H1 (cell line): ENCODE measurements at regions not wholly inside any gene's neighbourhood (a gene's known extent, or its start where the extent isn't known, plus 50 kb on each side); places are given as distances from the start of the nearest gene placed in this dataset.

Source experiments
- CTCF ChIA-PET: fragments of 300-600 bp; sonication (Branson Sonifier 250); formaldehyde crosslinking; loops from one replicate; lab custom pipeline; 2021; ENCODE audit not compliant: partially characterized antibody; lab: Charles Lee
- POLR2A ChIA-PET: fragments of 300-600 bp; sonication (Branson Sonifier 250); formaldehyde crosslinking; loops from one replicate; lab custom pipeline; 2021; ENCODE audit warnings: inconsistent platforms; ENCODE audit not compliant: partially characterized antibody; lab: Charles Lee
- DNase-seq, 2 experiments: peaks; one replicate each; pipeline versions ENCODE4 v3.0.0 to v3.0.0-alpha.2; 2010 to 2022; ENCODE audit warnings: low spot score in 2 of 2, low read depth in 1 of 2, mixed read lengths in 1 of 2
- FAIRE-seq: peaks from 2 replicates; lab custom pipeline; 2011; peaks lifted over from hg19 to GRCh38; lab: Jason Lieb, UNC
- H2AFZ ChIP-seq: 2 replicates; pipeline ENCODE4 v1.8.1; 2012; ENCODE audit warnings: low read length, inconsistent platforms
- H2AK5ac ChIP-seq: 2 replicates; pipeline ENCODE4 v1.6.1; 2013; ENCODE audit warnings: low read depth, low read length
- H2BK120ac ChIP-seq: replicated peaks from 2 replicates; pipeline ENCODE3; 2013; ENCODE audit warnings: low read depth, low read length, inconsistent platforms
- H2BK12ac ChIP-seq: 2 replicates; pipeline ENCODE4 v1.6.1; 2013; ENCODE audit warnings: low read depth, low read length
- H2BK15ac ChIP-seq: 2 replicates; pipeline ENCODE4 v1.6.1; 2013; ENCODE audit warnings: low read length
- H2BK20ac ChIP-seq: 2 replicates; pipeline ENCODE4 v1.6.1; 2013; ENCODE audit warnings: low read length
- H2BK5ac ChIP-seq: 2 replicates; pipeline ENCODE4 v1.6.1; 2013; ENCODE audit warnings: low read depth, low read length
- H3K14ac ChIP-seq: 2 replicates; pipeline ENCODE4 v1.6.1; 2013; ENCODE audit warnings: inconsistent platforms; ENCODE audit not compliant: insufficient read length
- H3K18ac ChIP-seq: 2 replicates; pipeline ENCODE4 v1.6.1; 2013; ENCODE audit warnings: low read length; ENCODE audit errors: extremely low read depth
- H3K23ac ChIP-seq: 2 replicates; pipeline ENCODE4 v1.6.1; 2013; ENCODE audit warnings: inconsistent platforms; ENCODE audit not compliant: insufficient read length
- H3K23me2 ChIP-seq: 2 replicates; pipeline ENCODE4 v1.6.1; 2013; ENCODE audit warnings: low read depth, low read length
- H3K27ac ChIP-seq: 2 replicates; pipeline ENCODE4 v1.6.1; 2011; ENCODE audit warnings: low read depth, low read length, inconsistent platforms
- H3K27me3 ChIP-seq, 4 experiments: replicated peaks in 1 of 4; 1 replicate in 1 of 4; 2 replicates in 3 of 4; pipeline versions ENCODE4 v1.6.1 to v1.8.1; 2011 to 2013; ENCODE audit warnings: low read length in 3 of 4, mild to moderate bottlenecking in 3 of 4, inconsistent platforms in 2 of 4, mixed read lengths in 2 of 4, moderate library complexity in 1 of 4; ENCODE audit not compliant: control insufficient read depth in 3 of 4, insufficient read depth in 3 of 4; ENCODE audit errors: extremely low read depth in 1 of 4
- H3K36me3 ChIP-seq, 4 experiments: 2 replicates each; pipeline versions ENCODE4 v1.6.1 to v1.8.1; 2011 to 2013; ENCODE audit warnings: mild to moderate bottlenecking in 4 of 4, low read length in 3 of 4, moderate library complexity in 2 of 4, control low read depth in 1 of 4, inconsistent platforms in 1 of 4; ENCODE audit not compliant: insufficient read depth in 4 of 4, control insufficient read depth in 2 of 4
- H3K4ac ChIP-seq: replicated peaks from 2 replicates; pipeline ENCODE3; 2013; ENCODE audit warnings: low read length, low read depth, mixed read lengths, inconsistent platforms; ENCODE audit not compliant: insufficient read length
- H3K4me1 ChIP-seq, 4 experiments: replicated peaks in 1 of 4; 1 replicate in 1 of 4; 2 replicates in 3 of 4; pipeline versions ENCODE4 v1.6.1 to v1.8.1; 2011 to 2013; ENCODE audit warnings: low read length in 3 of 4, inconsistent platforms in 2 of 4, mixed read lengths in 1 of 4; ENCODE audit not compliant: insufficient read depth in 4 of 4, control insufficient read depth in 3 of 4
- H3K4me2 ChIP-seq, 2 experiments: 2 replicates each; pipeline versions ENCODE4 v1.6.1 to v1.8.1; 2011 to 2013; ENCODE audit warnings: low read depth in 2 of 2, low read length in 2 of 2, control low read depth in 1 of 2, inconsistent platforms in 1 of 2, mild to moderate bottlenecking in 1 of 2; ENCODE audit not compliant: insufficient read depth in 1 of 2
- H3K4me3 ChIP-seq, 4 experiments: fragments of 200-600, 300-600 bp in 1 of 4; sonication (generic), shearing (Covaris generic), sonication (Bioruptor Twin) in 1 of 4; 2 replicates each; pipeline versions ENCODE4 v1.5.1 to v1.8.1; 2011 to 2016; ENCODE audit warnings: low read length in 4 of 4, low read depth in 3 of 4, control low read depth in 2 of 4, inconsistent platforms in 2 of 4, mild to moderate bottlenecking in 2 of 4, mixed read lengths in 1 of 4, moderate library complexity in 1 of 4; ENCODE audit not compliant: insufficient read depth in 2 of 4; ENCODE audit errors: extremely low read depth in 1 of 4
- H3K56ac ChIP-seq: replicated peaks from 2 replicates; pipeline ENCODE3; 2013; ENCODE audit warnings: low read depth, mild to moderate bottlenecking, mixed read lengths, low read length, inconsistent platforms; ENCODE audit not compliant: insufficient read length
- H3K79me1 ChIP-seq: 2 replicates; pipeline ENCODE4 v1.6.1; 2013; ENCODE audit warnings: low read depth, low read length, control low read depth
- H3K79me2 ChIP-seq, 2 experiments: 2 replicates each; pipeline versions ENCODE4 v1.6.1 to v1.8.1; 2012 to 2013; ENCODE audit warnings: low read length in 2 of 2, mild to moderate bottlenecking in 2 of 2, inconsistent platforms in 1 of 2; ENCODE audit not compliant: insufficient read depth in 2 of 2, control insufficient read depth in 1 of 2
- H3K9ac ChIP-seq, 4 experiments: replicated peaks in 1 of 4; 1 replicate in 1 of 4; 2 replicates in 3 of 4; pipeline versions ENCODE4 v1.6.1 to v1.8.1; 2011 to 2013; ENCODE audit warnings: low read depth in 3 of 4, low read length in 3 of 4, control low read depth in 2 of 4, mild to moderate bottlenecking in 2 of 4, moderate library complexity in 2 of 4, inconsistent platforms in 1 of 4; ENCODE audit errors: extremely low read depth in 1 of 4
- H3K9me3 ChIP-seq, 2 experiments: 2 replicates each; pipeline versions ENCODE4 v1.6.1 to v1.8.1; 2012 to 2013; ENCODE audit warnings: mild to moderate bottlenecking in 2 of 2, moderate library complexity in 2 of 2, control low read depth in 1 of 2, inconsistent platforms in 1 of 2, low read depth in 1 of 2, low read length in 1 of 2, mixed read lengths in 1 of 2; ENCODE audit not compliant: insufficient read depth in 2 of 2
- H4K20me1 ChIP-seq, 2 experiments: replicated peaks in 1 of 2; 2 replicates each; pipeline versions ENCODE3 to v1.8.1; 2011 to 2013; ENCODE audit warnings: inconsistent platforms in 2 of 2, low read length in 2 of 2, mild to moderate bottlenecking in 1 of 2; ENCODE audit not compliant: insufficient read depth in 2 of 2, control insufficient read depth in 1 of 2
- H4K5ac ChIP-seq: 2 replicates; pipeline ENCODE4 v1.6.1; 2013; ENCODE audit warnings: low read length, low read depth, mixed read lengths, inconsistent platforms; ENCODE audit not compliant: insufficient read length
- H4K8ac ChIP-seq: 2 replicates; pipeline ENCODE4 v1.8.0; 2013; ENCODE audit warnings: mild to moderate bottlenecking, moderate library complexity, low read length, inconsistent platforms; ENCODE audit not compliant: insufficient read depth; ENCODE audit errors: extremely low read depth
- H4K91ac ChIP-seq: replicated peaks from 2 replicates; pipeline ENCODE3; 2013; ENCODE audit warnings: low read length, mixed read lengths, inconsistent platforms; ENCODE audit not compliant: insufficient read length
- HDAC2 ChIP-seq, 2 experiments: fragments of 300-600 bp in 1 of 2; sonication (generic) in 1 of 2; IDR thresholded peaks; 2 replicates each; pipeline ENCODE4 v1.6.1; 2011 to 2012; ENCODE audit warnings: low read depth in 2 of 2, low read length in 2 of 2, mild to moderate bottlenecking in 2 of 2, moderate library complexity in 2 of 2, borderline replicate concordance in 1 of 2, inconsistent platforms in 1 of 2
- KDM4A ChIP-seq: IDR thresholded peaks from one replicate; pipeline ENCODE4 v1.7.1; 2012; ENCODE audit warnings: low read depth, mild to moderate bottlenecking, moderate library complexity, low read length, inconsistent platforms; ENCODE audit not compliant: severe bottlenecking
- NANOG ChIP-seq: IDR thresholded peaks from 2 replicates; pipeline ENCODE4 v1.6.1; 2011; ENCODE audit warnings: low read length, low read depth, mild to moderate bottlenecking, inconsistent platforms; ENCODE audit not compliant: insufficient read depth, poor library complexity, severe bottlenecking
- WGBS, 2 experiments: shearing (Covaris generic) in 1 of 2; methylation state at CpG; one replicate each; pipeline versions ENCODE4 v1.1.6 to v1.1.7; 2013 to 2015; ENCODE audit warnings: low lambda C conversion rate in 2 of 2, mixed read lengths in 2 of 2, inconsistent platforms in 1 of 2, low coverage in 1 of 2, missing lambda C conversion rate in 1 of 2; ENCODE audit not compliant: insufficient replicate concordance in 2 of 2, insufficient coverage in 1 of 2, insufficient read length in 1 of 2; ENCODE audit errors: extremely low coverage in 1 of 2, missing lambda C conversion rate in 1 of 2; 5-methylcytosine and 5-hydroxymethylcytosine counted together

GRCh38 chr14:43464968-43465367, 1042.1 kb downstream of the FSCB start:
- H4K20me1 ChIP-seq, result no peaks in the 10 kb centered on the region
- FAIRE-seq, result no peak

More at GRCh38 chr14:43464968-43465367, 1042.1 kb downstream of the FSCB start:
- H3K18ac ChIP-seq, result no peak overlapping the region
- no peaks in the 10 kb centered on the region for H3K36me3 ChIP-seq
- H3K79me1 ChIP-seq, result no peaks in the 10 kb centered on the region
- ChIA-PET CTCF (interaction anchor here (1.0 to 1.2 kb wide), 2 partner anchors 8 to 9 kb away, joined by 3 read pairs; no protein-coding TSS in a partner anchor), POLR2A (no interaction called here)
- no peaks in the 10 kb centered on the region for H3K4me1 ChIP-seq
- H4K91ac ChIP-seq, result no peak overlapping the region
- H3K23ac ChIP-seq, result no peak overlapping the region
- H2BK15ac ChIP-seq, result no peak overlapping the region
- H3K4ac ChIP-seq, result no peak overlapping the region
- no peak overlapping the region for H2BK12ac ChIP-seq
- H3K79me2 ChIP-seq, result no peaks in the 10 kb centered on the region
- no peaks in the 10 kb centered on the region for H3K27me3 ChIP-seq
- TF ChIP-seq NANOG (no peak), HDAC2 (IDR thresholded peaks at IDR 0.05; ENCODE audit: borderline replicate concordance in 1 of 2, low read depth in 2 of 2, low read length in 2 of 2) (no peak), KDM4A (no peak)
- no peak overlapping the region for H3K9ac ChIP-seq
- DNase-seq, result no peak
- no peak overlapping the region for H2BK120ac ChIP-seq
- H3K4me2 ChIP-seq, result no peak overlapping the region
- H3K23me2 ChIP-seq, result no peaks in the 10 kb centered on the region
- no peak overlapping the region for H4K5ac ChIP-seq
- no peak overlapping the region for H3K27ac ChIP-seq
- no peaks in the 10 kb centered on the region for H3K9me3 ChIP-seq
- H3K14ac ChIP-seq, result no peak overlapping the region
- H3K56ac ChIP-seq, result no peak overlapping the region
- H2AFZ ChIP-seq, result no peak overlapping the region
- no peak overlapping the region for H4K8ac ChIP-seq
- H3K4me3 ChIP-seq, result no peak overlapping the region
- H2BK5ac ChIP-seq, result no peak overlapping the region
- no peak overlapping the region for H2AK5ac ChIP-seq
- WGBS, 2 experiments, result 93 to 100% methylated on average over 1 of the region's 1 CpG
- no peak overlapping the region for H2BK20ac ChIP-seq
